Calu3 (cell line): ENCODE measurements at regions not wholly inside any gene's neighbourhood (a gene's known extent, or its start where the extent isn't known, plus 50 kb on each side); places are given as distances from the start of the nearest gene placed in this dataset.

Experiments
- BruUV-seq: library from RNA; stranded (reverse); fragments of 400-500 nt; replicated peaks from 2 replicates; lab custom pipeline; 2021; lab: Mats Ljungman, UMichigan
- CTCF ChIA-PET: fragments of 300-600 bp; sonication (Branson Sonifier 250); formaldehyde crosslinking; loops from one replicate; lab custom pipeline; 2022; ENCODE audit warnings: antibody characterized with exemption; lab: Charles Lee
- DNase-seq: peaks from one replicate; pipeline ENCODE4 v3.0.0; 2022
- H3K27ac Mint-ChIP-seq: one replicate; pipeline ENCODE4 v1.8.0; 2022; ENCODE audit warnings: mixed read lengths; ENCODE audit not compliant: unreplicated experiment
- H3K27me3 Mint-ChIP-seq: one replicate; pipeline ENCODE4 v1.8.0; 2022; ENCODE audit warnings: mixed read lengths; ENCODE audit not compliant: unreplicated experiment
- H3K36me3 Mint-ChIP-seq: one replicate; pipeline ENCODE4 v1.8.0; 2022; ENCODE audit warnings: mild to moderate bottlenecking, moderate library complexity, mixed read lengths; ENCODE audit not compliant: insufficient read depth, unreplicated experiment
- H3K4me1 Mint-ChIP-seq: one replicate; pipeline ENCODE4 v1.8.0; 2022; ENCODE audit warnings: mild to moderate bottlenecking, low read depth, mixed read lengths; ENCODE audit not compliant: unreplicated experiment
- H3K4me3 Mint-ChIP-seq: one replicate; pipeline ENCODE4 v1.8.0; 2022; ENCODE audit warnings: mild to moderate bottlenecking, low read depth, moderate library complexity, mixed read lengths; ENCODE audit not compliant: unreplicated experiment
- H3K9me3 Mint-ChIP-seq: one replicate; pipeline ENCODE4 v1.8.0; 2022; ENCODE audit warnings: low read depth, mixed read lengths; ENCODE audit not compliant: unreplicated experiment
- intact Hi-C: fragments of 100-400 bp; cut with micrococcal nuclease; formaldehyde crosslinking; loops from one replicate; pipeline ENCODE4 v1.10.0; 2022; ENCODE audit not compliant: unreplicated experiment
- TF ChIP-seq, protein P1 (sequence below): fragments of 200-600 bp; IDR thresholded peaks from one replicate; pipeline ENCODE4 v1.8.0; 2022; ENCODE audit warnings: antibody characterized with exemption; ENCODE audit not compliant: unreplicated experiment

DNA sequence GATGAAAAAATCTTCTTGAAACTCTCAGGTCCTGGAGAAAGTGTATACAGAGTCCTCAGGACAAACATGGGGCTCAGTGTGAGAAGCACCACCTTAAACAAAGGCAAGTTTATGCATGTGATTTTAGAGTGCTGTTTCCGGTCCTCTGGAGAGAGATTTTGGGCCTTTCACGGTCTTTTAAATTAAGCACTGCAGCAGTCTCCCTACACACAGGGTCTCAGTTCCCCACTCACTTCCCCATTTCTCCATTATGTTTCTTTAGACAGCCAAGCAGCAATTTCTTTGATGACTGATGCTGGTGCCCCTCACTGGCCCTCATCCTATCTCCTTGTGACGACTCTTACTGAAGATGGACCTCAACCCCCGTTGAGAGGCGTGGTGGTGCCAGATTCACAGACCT, 220.2 kb upstream of the CLINT1 start:
- Mint-ChIP-seq H3K4me3 (no peak overlapping the region), H3K27ac (no peak overlapping the region), H3K9me3 (no peaks in the 10 kb centered on the region), H3K4me1 (peaks cover 8% of the 10 kb centered on the region), H3K27me3 (peaks cover 29% of the 10 kb centered on the region), H3K36me3 (no peaks in the 10 kb centered on the region)
- TF ChIP-seq, protein P1, sequence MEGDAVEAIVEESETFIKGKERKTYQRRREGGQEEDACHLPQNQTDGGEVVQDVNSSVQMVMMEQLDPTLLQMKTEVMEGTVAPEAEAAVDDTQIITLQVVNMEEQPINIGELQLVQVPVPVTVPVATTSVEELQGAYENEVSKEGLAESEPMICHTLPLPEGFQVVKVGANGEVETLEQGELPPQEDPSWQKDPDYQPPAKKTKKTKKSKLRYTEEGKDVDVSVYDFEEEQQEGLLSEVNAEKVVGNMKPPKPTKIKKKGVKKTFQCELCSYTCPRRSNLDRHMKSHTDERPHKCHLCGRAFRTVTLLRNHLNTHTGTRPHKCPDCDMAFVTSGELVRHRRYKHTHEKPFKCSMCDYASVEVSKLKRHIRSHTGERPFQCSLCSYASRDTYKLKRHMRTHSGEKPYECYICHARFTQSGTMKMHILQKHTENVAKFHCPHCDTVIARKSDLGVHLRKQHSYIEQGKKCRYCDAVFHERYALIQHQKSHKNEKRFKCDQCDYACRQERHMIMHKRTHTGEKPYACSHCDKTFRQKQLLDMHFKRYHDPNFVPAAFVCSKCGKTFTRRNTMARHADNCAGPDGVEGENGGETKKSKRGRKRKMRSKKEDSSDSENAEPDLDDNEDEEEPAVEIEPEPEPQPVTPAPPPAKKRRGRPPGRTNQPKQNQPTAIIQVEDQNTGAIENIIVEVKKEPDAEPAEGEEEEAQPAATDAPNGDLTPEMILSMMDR = no peak
- BruUV-seq = no TSS peak
- intact Hi-C loops = loop anchor here (5.0 kb wide), 1 partner anchor 262 kb away; no protein-coding TSS in a partner anchor
- DNase-seq = no peak
- CTCF ChIA-PET = interaction anchor here (0.7 kb wide), 1 partner anchor 1682 kb away, joined by 3 read pairs; no protein-coding TSS in a partner anchor

DNA sequence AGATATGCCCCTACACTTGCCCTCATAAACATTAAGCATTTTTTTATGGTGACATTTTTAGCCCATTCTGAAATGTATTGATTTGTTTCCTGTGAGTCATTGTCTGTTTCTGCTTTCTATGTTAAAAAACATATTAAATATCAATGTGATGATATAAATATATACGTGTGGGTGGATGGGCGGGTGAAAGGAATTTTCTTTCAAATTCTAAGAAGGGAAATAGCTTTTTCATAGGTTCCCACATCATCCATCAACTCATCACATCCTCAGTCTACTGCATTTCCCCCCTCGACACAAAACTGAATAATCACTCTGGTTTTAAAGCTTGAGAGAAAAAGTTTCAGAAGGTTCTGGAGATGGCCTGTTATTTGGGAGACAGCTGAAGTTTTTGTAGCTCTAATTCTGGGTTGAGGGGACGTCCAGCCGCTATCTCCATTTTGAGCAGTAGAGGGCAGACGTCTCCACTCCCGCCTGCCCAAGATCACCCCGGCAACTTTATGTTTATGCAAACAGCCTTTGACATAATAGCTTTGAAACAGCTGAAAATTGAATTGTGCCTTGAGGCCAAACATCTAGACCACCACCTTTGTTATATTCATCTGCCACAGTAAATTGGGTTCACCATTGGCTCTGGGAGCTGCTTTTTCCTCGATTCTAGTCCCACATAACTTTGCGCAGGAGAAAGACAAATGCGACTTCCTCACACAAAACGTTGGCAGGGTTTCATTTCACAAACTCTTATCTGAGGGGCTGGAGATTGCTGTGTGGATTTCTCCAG, 216.2 kb upstream of the CLINT1 start:
- intact Hi-C loops = loop anchor here (2.0 to 5.0 kb wide), 2 partner anchors 258 to 1058 kb away; no protein-coding TSS in a partner anchor
- H3K27ac Mint-ChIP-seq = peak overlapping the region; percentile 55
- H3K27me3 Mint-ChIP-seq = peaks cover 40% of the 10 kb centered on the region
- peak; percentile 74 for DNase-seq
- peaks cover 8% of the 10 kb centered on the region for H3K4me1 Mint-ChIP-seq
- H3K4me3 Mint-ChIP-seq = peak overlapping the region; percentile 43
- TF ChIP-seq, protein P1 = peak; percentile 70
- no peaks in the 10 kb centered on the region for H3K36me3 Mint-ChIP-seq
- H3K9me3 Mint-ChIP-seq = no peaks in the 10 kb centered on the region
- CTCF ChIA-PET = interaction anchor here (0.6 to 1.5 kb wide), 16 partner anchors 9 to 1032 kb away, joined by 3 to 13 read pairs (median 4); no protein-coding TSS in a partner anchor
- BruUV-seq = no TSS peak

DNA sequence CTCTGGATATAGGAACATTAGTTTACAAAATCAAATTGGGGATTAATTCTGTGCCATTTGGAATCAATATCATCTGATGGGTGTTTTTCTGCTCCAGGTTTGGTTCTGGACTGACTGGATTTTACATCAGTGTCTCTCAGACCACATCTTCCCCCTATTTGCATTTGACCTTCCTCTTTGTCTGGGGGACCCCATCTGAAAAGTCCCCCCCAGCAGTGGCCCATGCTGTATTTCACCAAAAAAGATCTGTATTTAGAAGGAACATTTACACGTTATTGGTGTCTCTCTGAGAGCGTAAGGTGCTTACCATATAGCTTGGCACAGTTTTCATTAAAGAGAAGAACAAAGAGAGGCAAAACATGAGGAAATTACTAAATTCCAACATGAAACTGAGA, 215.6 kb upstream of the CLINT1 start:
- H3K36me3 Mint-ChIP-seq = no peaks in the 10 kb centered on the region
- no peak overlapping the region for H3K4me3 Mint-ChIP-seq
- H3K27me3 Mint-ChIP-seq = peaks cover 40% of the 10 kb centered on the region
- CTCF ChIA-PET = interaction anchor here (0.6 to 1.5 kb wide), 15 partner anchors 9 to 1032 kb away, joined by 3 to 13 read pairs (median 4); no protein-coding TSS in a partner anchor
- peaks cover 8% of the 10 kb centered on the region for H3K4me1 Mint-ChIP-seq
- intact Hi-C loops = loop anchor here (2.0 kb wide), 1 partner anchor 1058 kb away; no protein-coding TSS in a partner anchor
- TF ChIP-seq, protein P1 = no peak
- H3K9me3 Mint-ChIP-seq = no peaks in the 10 kb centered on the region
- no peak overlapping the region for H3K27ac Mint-ChIP-seq
- BruUV-seq = no TSS peak
- no peak for DNase-seq

DNA sequence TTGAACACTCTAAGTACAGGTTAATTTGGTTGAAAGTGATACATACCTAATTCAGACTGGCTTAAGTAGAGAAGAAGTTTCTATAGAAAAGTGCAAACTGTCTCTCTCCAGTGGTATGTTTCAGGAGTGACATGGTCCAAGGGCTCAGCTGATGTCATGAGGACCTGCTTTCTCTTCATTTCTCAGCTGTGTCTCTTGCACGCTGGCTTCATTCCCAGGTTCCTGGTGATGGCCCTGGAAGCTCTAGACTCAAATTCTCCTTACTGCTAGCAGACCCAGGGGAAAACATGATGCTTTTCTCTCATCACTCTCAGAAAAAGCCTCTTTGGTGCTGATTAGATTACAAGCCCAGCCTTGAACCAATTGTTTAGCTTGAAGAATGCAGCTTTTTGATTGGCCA, 211.9 kb upstream of the CLINT1 start:
- DNase-seq = no peak
- CTCF ChIA-PET = interaction anchor here (0.7 kb wide), 1 partner anchor 16 kb away, joined by 3 read pairs; no protein-coding TSS in a partner anchor
- peaks cover 62% of the 10 kb centered on the region for H3K27me3 Mint-ChIP-seq
- no peak overlapping the region for H3K4me3 Mint-ChIP-seq
- intact Hi-C loops = no loop called here
- TF ChIP-seq, protein P1 = no peak
- H3K9me3 Mint-ChIP-seq = no peaks in the 10 kb centered on the region
- BruUV-seq = no TSS peak
- no peaks in the 10 kb centered on the region for H3K36me3 Mint-ChIP-seq
- peaks cover 8% of the 10 kb centered on the region for H3K4me1 Mint-ChIP-seq
- no peak overlapping the region for H3K27ac Mint-ChIP-seq
